K562 (cell line): ENCODE measurements at regions not wholly inside any gene's neighbourhood (a gene's known extent, or its start where the extent isn't known, plus 50 kb on each side); places are given as distances from the start of the nearest gene placed in this dataset.

Source experiments
- ATF3 ChIP-seq, 2 experiments: fragments of 450-650 bp in 1 of 2; sonication (generic) in 1 of 2; formaldehyde crosslinking in 1 of 2; IDR thresholded peaks in 1 of 2; conservative IDR thresholded peaks in 1 of 2; 2 replicates each; pipeline versions ENCODE4 v1.6.1 to v1.8.1; 2016 to 2023; ENCODE audit warnings: mild to moderate bottlenecking in 2 of 2, moderate library complexity in 2 of 2, inconsistent platforms in 1 of 2, missing genetic modification reagents in 1 of 2
- BRD4 ChIP-seq: fragments of 200-600 bp; sonication (generic); IDR thresholded peaks from 2 replicates; pipeline ENCODE4 v1.6.1; 2017; ENCODE audit warnings: inconsistent platforms
- CREM ChIP-seq: IDR thresholded peaks from 2 replicates; pipeline ENCODE4 v1.6.1; 2014; ENCODE audit warnings: antibody characterized with exemption, low read depth
- DIDO1 ChIP-seq: fragments of 450-650 bp; IDR thresholded peaks from 2 replicates; pipeline ENCODE4 v1.6.1; 2016; ENCODE audit warnings: low read depth, missing biosample characterization, missing genetic modification characterization
- DMBX1 ChIP-seq: fragments of 250-450 bp; sonication (Bioruptor Pico); IDR thresholded peaks from 2 replicates; pipeline ENCODE4 v1.8.0; 2022; ENCODE audit warnings: inconsistent platforms, mild to moderate bottlenecking, moderate library complexity, borderline replicate concordance
- ETV5 ChIP-seq: sonication (generic); formaldehyde crosslinking; IDR thresholded peaks from 2 replicates; pipeline ENCODE4 v1.4.0; 2020; ENCODE audit warnings: low read depth, mild to moderate bottlenecking, missing genetic modification reagents
- HOMEZ ChIP-seq: fragments of 250-450 bp; sonication (Bioruptor Pico); IDR thresholded peaks from 2 replicates; pipeline ENCODE4 v1.4.0; 2020; ENCODE audit warnings: mild to moderate bottlenecking, moderate library complexity
- ID3 ChIP-seq, 2 experiments: fragments of 250-450 bp in 1 of 2; fragments of 450-650 bp in 1 of 2; sonication (Bioruptor Pico) in 1 of 2; IDR thresholded peaks; 2 replicates each; pipeline versions ENCODE4 v1.6.1 to v1.8.0; 2016 to 2021; ENCODE audit warnings: mild to moderate bottlenecking in 2 of 2, moderate library complexity in 2 of 2, missing compliant biosample characterization in 1 of 2, missing genetic modification characterization in 1 of 2
- KLF6 ChIP-seq: fragments of 250-450 bp; sonication (Bioruptor Pico); IDR thresholded peaks from 2 replicates; pipeline ENCODE4 v1.4.0; 2020; ENCODE audit warnings: mild to moderate bottlenecking, moderate library complexity, borderline replicate concordance
- LARP7 ChIP-seq: fragments of 450-650 bp; IDR thresholded peaks from 2 replicates; pipeline ENCODE4 v1.6.1; 2016
- MTF1 ChIP-seq: fragments of 250-450 bp; sonication (Bioruptor Pico); IDR thresholded peaks from 2 replicates; pipeline ENCODE4 v1.9.0; 2021; ENCODE audit warnings: moderate library complexity, mild to moderate bottlenecking, inconsistent platforms, borderline replicate concordance
- MYBL2 ChIP-seq, 2 experiments: fragments of 450-650 bp in 1 of 2; sonication (generic) in 1 of 2; formaldehyde crosslinking in 1 of 2; IDR thresholded peaks; 2 replicates each; pipeline versions ENCODE4 v1.6.1 to v1.8.1; 2017 to 2022; ENCODE audit warnings: borderline replicate concordance in 1 of 2, inconsistent platforms in 1 of 2, low read depth in 1 of 2, mild to moderate bottlenecking in 1 of 2, missing genetic modification reagents in 1 of 2, moderate library complexity in 1 of 2
- RFX1 ChIP-seq: fragments of 450-650 bp; IDR thresholded peaks from 2 replicates; pipeline ENCODE4 v1.6.1; 2016; ENCODE audit warnings: mild to moderate bottlenecking, moderate library complexity
- SMAD3 ChIP-seq: fragments of 450-650 bp; formaldehyde crosslinking; conservative IDR thresholded peaks from 2 replicates; pipeline ENCODE4 v1.4.0; 2020; ENCODE audit warnings: mild to moderate bottlenecking
- TAF9B ChIP-seq: fragments of 450-650 bp; IDR thresholded peaks from 2 replicates; pipeline ENCODE4 v1.6.1; 2018; ENCODE audit warnings: mild to moderate bottlenecking; ENCODE audit not compliant: partially characterized antibody
- YY1 ChIP-seq, 3 experiments: IDR thresholded peaks; 2 replicates each; pipeline ENCODE4 v1.6.1; 2011; ENCODE audit warnings: low read length in 2 of 3, mild to moderate bottlenecking in 2 of 3, moderate library complexity in 2 of 3, borderline replicate concordance in 1 of 3, control low read depth in 1 of 3, low read depth in 1 of 3; ENCODE audit not compliant: insufficient read depth in 3 of 3, insufficient replicate concordance in 2 of 3, control insufficient read depth in 1 of 3, insufficient read length in 1 of 3; ENCODE audit errors: extremely low read depth in 1 of 3
- ZBTB7A ChIP-seq: IDR thresholded peaks from 2 replicates; pipeline ENCODE4 v1.6.1; 2011; ENCODE audit warnings: low read depth, mild to moderate bottlenecking, low read length, moderate library complexity, borderline replicate concordance; ENCODE audit not compliant: control insufficient read depth
- ZNF174 ChIP-seq: fragments of 250-450 bp; sonication (Bioruptor Pico); IDR thresholded peaks from 2 replicates; pipeline ENCODE4 v1.4.0; 2020; ENCODE audit warnings: mild to moderate bottlenecking
- ZNF253 ChIP-seq: fragments of 250-450 bp; sonication (Bioruptor Pico); conservative IDR thresholded peaks from 2 replicates; pipeline ENCODE4 v1.6.1; 2021; ENCODE audit warnings: mild to moderate bottlenecking
- ZNF280A ChIP-seq: fragments of 450-650 bp; IDR thresholded peaks from 2 replicates; pipeline ENCODE4 v1.6.1; 2018; ENCODE audit warnings: mild to moderate bottlenecking, low read depth; ENCODE audit not compliant: partially characterized antibody
- ZNF316 ChIP-seq: fragments of 450-650 bp; IDR thresholded peaks from 2 replicates; pipeline ENCODE4 v1.6.1; 2016
- ZNF696 ChIP-seq: fragments of 250-450 bp; sonication (Bioruptor Pico); conservative IDR thresholded peaks from 2 replicates; pipeline ENCODE4 v1.4.0; 2020; ENCODE audit warnings: mild to moderate bottlenecking, moderate library complexity

GRCh38 chr3:193788189-193788991 is 195.4 kb downstream of the OPA1 start (continued):
- TF ChIP-seq LARP7 = no peak
- TF ChIP-seq ETV5 (CRISPR knock-in tag) = no peak
- no peak for TF ChIP-seq DIDO1 (tag)
- TF ChIP-seq ZBTB7A = no peak
- TF ChIP-seq KLF6 (CRISPR knock-in tag) = no peak
- 0 out of 2 replicates have a peak, but pooled peaks have one; percentile 28 for TF ChIP-seq CREM
- TF ChIP-seq MYBL2 (IDR thresholded peaks at IDR 0.05; ENCODE audit: low read depth) = no peak
- TF ChIP-seq MYBL2 (CRISPR knock-in tag; IDR thresholded peaks at IDR 0.05; ENCODE audit: borderline replicate concordance) = no peak
- no peak for TF ChIP-seq ATF3 (IDR thresholded peaks at IDR 0.05)
- TF ChIP-seq ATF3 (CRISPR knock-in tag; conservative IDR thresholded peaks at IDR 0.05) = no peak
- no peak for TF ChIP-seq RFX1
- no peak for TF ChIP-seq ZNF174 (CRISPR knock-in tag)
- TF ChIP-seq TAF9B = no peak
- TF ChIP-seq YY1 (IDR thresholded peaks at IDR 0.05; ENCODE audit: borderline replicate concordance in 1 of 3, control insufficient read depth in 1 of 3, extremely low read depth in 1 of 3, insufficient read depth in 3 of 3, insufficient read length in 1 of 3, insufficient replicate concordance in 2 of 3, low read depth in 1 of 3, low read length in 2 of 3) = no peak
- no peak for TF ChIP-seq MTF1
- no peak for TF ChIP-seq ZNF696 (CRISPR knock-in tag)
- TF ChIP-seq ZNF316 = no peak
- TF ChIP-seq ZNF280A = no peak
- no peak; the same call in 1 of the 2 replicates for TF ChIP-seq DMBX1 (CRISPR knock-in tag)
- TF ChIP-seq BRD4 = no peak
- TF ChIP-seq HOMEZ (CRISPR knock-in tag) = no peak
- TF ChIP-seq SMAD3 (CRISPR knock-in tag) = no peak
- TF ChIP-seq ID3 (CRISPR knock-in tag; IDR thresholded peaks at IDR 0.05) = no peak
- TF ChIP-seq ID3 (tag; IDR thresholded peaks at IDR 0.05) = no peak
- TF ChIP-seq ZNF253 (CRISPR knock-in tag) = no peak
